GM23338 (cell line): ENCODE measurements at regions not wholly inside any gene's neighbourhood (a gene's known extent, or its start where the extent isn't known, plus 50 kb on each side); places are given as distances from the start of the nearest gene placed in this dataset.
A peak's percentile ranks its signal among the peaks of the same experiment; 100 is the strongest.

ENCODE experiments used
- ATAC-seq: fragments of 200-7000 bp; cut with Tn5 transposase; 3 replicates; pipeline ENCODE4 v1.9.1; 2020
- DNase-seq: peaks from one replicate; pipeline ENCODE4 v3.0.0-alpha.2; 2015; ENCODE audit warnings: low spot score
- H2AFZ ChIP-seq: fragments of 200-600 bp; sonication (generic); 2 replicates; pipeline ENCODE4 v1.8.0; 2016; ENCODE audit warnings: antibody characterized with exemption, mild to moderate bottlenecking, moderate library complexity
- H3F3A ChIP-seq: fragments of 200-600 bp; sonication (generic); replicated peaks from 2 replicates; pipeline ENCODE4 v1.8.0; 2017; ENCODE audit warnings: antibody characterized with exemption, mixed run types, low read depth
- H3K27ac ChIP-seq: fragments of 200-600 bp; sonication (generic); 2 replicates; pipeline ENCODE4 v1.6.1; 2016; ENCODE audit warnings: low read depth
- H3K27me3 ChIP-seq: fragments of 200-600 bp; sonication (generic); 2 replicates; pipeline ENCODE4 v1.8.0; 2016; ENCODE audit warnings: mild to moderate bottlenecking, mixed run types, moderate library complexity; ENCODE audit not compliant: insufficient read depth
- H3K36me3 ChIP-seq: fragments of 200-600 bp; sonication (generic); 2 replicates; pipeline ENCODE4 v1.8.0; 2016; ENCODE audit warnings: mild to moderate bottlenecking; ENCODE audit not compliant: insufficient read depth
- H3K4me1 ChIP-seq: fragments of 200-600 bp; sonication (generic); 2 replicates; pipeline ENCODE4 v1.8.0; 2016; ENCODE audit warnings: mild to moderate bottlenecking, moderate library complexity; ENCODE audit not compliant: insufficient read depth
- H3K4me2 ChIP-seq: fragments of 200-600 bp; sonication (generic); 2 replicates; pipeline ENCODE4 v1.7.1; 2017; ENCODE audit warnings: mixed run types
- H3K4me3 ChIP-seq: fragments of 200-600 bp; sonication (generic); 2 replicates; pipeline ENCODE4 v1.6.1; 2016; ENCODE audit warnings: mixed run types
- H3K79me2 ChIP-seq: fragments of 200-600 bp; sonication (generic); replicated peaks from 2 replicates; pipeline ENCODE4 v1.8.0; 2017; ENCODE audit warnings: mild to moderate bottlenecking; ENCODE audit not compliant: insufficient read depth
- H3K9me2 ChIP-seq: fragments of 200-600 bp; sonication (generic); 2 replicates; pipeline ENCODE4 v1.8.0; 2017; ENCODE audit not compliant: insufficient read depth
- H4K20me1 ChIP-seq: fragments of 200-600 bp; sonication (generic); replicated peaks from 2 replicates; pipeline ENCODE4 v1.8.0; 2017; ENCODE audit warnings: mild to moderate bottlenecking; ENCODE audit not compliant: insufficient read depth
- H3K27ac Mint-ChIP-seq: 2 replicates; pipeline ENCODE4 v1.8.0; 2020; ENCODE audit warnings: inconsistent platforms, mild to moderate bottlenecking, moderate library complexity, mixed read lengths
- H3K27me3 Mint-ChIP-seq: 3 replicates; pipeline ENCODE4 v1.8.0; 2022; ENCODE audit warnings: low read depth, mild to moderate bottlenecking, moderate library complexity, mixed read lengths, inconsistent platforms; ENCODE audit not compliant: insufficient read depth, poor library complexity
- H3K36me3 Mint-ChIP-seq: 3 replicates; pipeline ENCODE4 v1.8.0; 2021; ENCODE audit warnings: low read depth, mild to moderate bottlenecking, inconsistent platforms, moderate library complexity, mixed read lengths
- H3K4me1 Mint-ChIP-seq: 3 replicates; pipeline ENCODE4 v1.8.0; 2020; ENCODE audit warnings: mild to moderate bottlenecking, inconsistent platforms, mixed read lengths
- H3K4me3 Mint-ChIP-seq: 3 replicates; pipeline ENCODE4 v1.8.0; 2021; ENCODE audit warnings: moderate library complexity, mild to moderate bottlenecking, inconsistent platforms, mixed read lengths
- H3K9me3 Mint-ChIP-seq: 3 replicates; pipeline ENCODE4 v1.8.0; 2020; ENCODE audit warnings: moderate library complexity, mild to moderate bottlenecking, inconsistent platforms, mixed read lengths
- CREB1 ChIP-seq: fragments of 250-450 bp; sonication (Bioruptor Pico); IDR thresholded peaks from 2 replicates; pipeline ENCODE4 v1.5.0; 2020; ENCODE audit warnings: low read depth, mild to moderate bottlenecking, moderate library complexity
- ETS1 ChIP-seq: IDR thresholded peaks from 2 replicates; pipeline ENCODE4 v1.6.1; 2016; ENCODE audit warnings: antibody characterized with exemption
- EZH2 ChIP-seq: fragments of 200-600 bp; sonication (generic); IDR thresholded peaks from one replicate; pipeline ENCODE4 v1.8.0; 2017; ENCODE audit warnings: antibody characterized with exemption, mild to moderate bottlenecking, low read depth; ENCODE audit not compliant: unreplicated experiment
- EZH2phosphoT487 ChIP-seq: fragments of 200-600 bp; sonication (generic); IDR thresholded peaks from one replicate; pipeline ENCODE4 v1.8.1; 2018; ENCODE audit warnings: antibody characterized with exemption; ENCODE audit not compliant: unreplicated experiment
- JUNB ChIP-seq: IDR thresholded peaks from one replicate; pipeline ENCODE4 v1.6.1; 2016; ENCODE audit warnings: antibody characterized with exemption; ENCODE audit not compliant: unreplicated experiment
- NANOG ChIP-seq: IDR thresholded peaks from 2 replicates; pipeline ENCODE4 v1.6.1; 2016; ENCODE audit warnings: antibody characterized with exemption, borderline replicate concordance
- POLR2AphosphoS5 ChIP-seq: IDR thresholded peaks from 2 replicates; pipeline ENCODE4 v1.6.1; 2016; ENCODE audit warnings: antibody characterized with exemption, low read depth
- STAT1 ChIP-seq: IDR thresholded peaks from one replicate; pipeline ENCODE4 v1.6.1; 2016; ENCODE audit warnings: antibody characterized with exemption; ENCODE audit not compliant: unreplicated experiment
- ZNF114 ChIP-seq: fragments of 250-450 bp; sonication (Bioruptor Pico); IDR thresholded peaks from 2 replicates; pipeline ENCODE4 v1.5.0; 2020; ENCODE audit warnings: mild to moderate bottlenecking, moderate library complexity
- ZNF331 ChIP-seq: fragments of 250-450 bp; sonication (Bioruptor Pico); IDR thresholded peaks from 2 replicates; pipeline ENCODE4 v1.5.0; 2020; ENCODE audit warnings: low read depth, mild to moderate bottlenecking, moderate library complexity
- ZNF462 ChIP-seq: fragments of 250-450 bp; sonication (Bioruptor Pico); IDR thresholded peaks from 2 replicates; pipeline ENCODE4 v1.5.0; 2020; ENCODE audit warnings: mild to moderate bottlenecking, moderate library complexity
- TF ChIP-seq, protein P1 (sequence below): IDR thresholded peaks from one replicate; pipeline ENCODE4 v1.6.1; 2018; ENCODE audit warnings: antibody characterized with exemption; ENCODE audit not compliant: unreplicated experiment
- TF ChIP-seq, protein P2 (sequence below), 2 experiments: fragments of 200-600 bp in 1 of 2; sonication (generic) in 1 of 2; conservative IDR thresholded peaks; 2 replicates each; pipeline versions ENCODE4 v1.5.1 to v1.6.1; 2016 to 2017; ENCODE audit warnings: antibody characterized with exemption in 2 of 2, low read depth in 2 of 2, mild to moderate bottlenecking in 2 of 2, moderate library complexity in 1 of 2

GRCh38 chr2:7780321-7780720 is 863.1 kb downstream of the RNF144A start:
- Histone ChIP-seq H4K20me1 (no peaks in the 10 kb centered on the region), H3K4me1 (no peaks in the 10 kb centered on the region), H3F3A (no peaks in the 10 kb centered on the region), H3K4me2 (no peak overlapping the region), H3K27ac (no peak overlapping the region), H2AFZ (peak overlapping the region; percentile 64; the same call in 1 of the 2 replicates), H3K27me3 (no peaks in the 10 kb centered on the region), H3K9me2 (peaks cover 17% of the 10 kb centered on the region; the same call in 1 of the 2 replicates), H3K36me3 (no peaks in the 10 kb centered on the region), H3K79me2 (no peaks in the 10 kb centered on the region), H3K4me3 (no peak overlapping the region)
- DNase-seq (no peak), ATAC-seq (no peak)
- TF ChIP-seq POLR2AphosphoS5 (no peak), CREB1 (CRISPR knock-in tag) (no peak), EZH2phosphoT487 (no peak), NANOG (no peak), ETS1 (no peak), ZNF114 (CRISPR knock-in tag) (no peak), EZH2 (no peak), ZNF331 (no peak), STAT1 (no peak), ZNF462 (CRISPR knock-in tag) (no peak), JUNB (no peak)
- TF ChIP-seq, protein P1, sequence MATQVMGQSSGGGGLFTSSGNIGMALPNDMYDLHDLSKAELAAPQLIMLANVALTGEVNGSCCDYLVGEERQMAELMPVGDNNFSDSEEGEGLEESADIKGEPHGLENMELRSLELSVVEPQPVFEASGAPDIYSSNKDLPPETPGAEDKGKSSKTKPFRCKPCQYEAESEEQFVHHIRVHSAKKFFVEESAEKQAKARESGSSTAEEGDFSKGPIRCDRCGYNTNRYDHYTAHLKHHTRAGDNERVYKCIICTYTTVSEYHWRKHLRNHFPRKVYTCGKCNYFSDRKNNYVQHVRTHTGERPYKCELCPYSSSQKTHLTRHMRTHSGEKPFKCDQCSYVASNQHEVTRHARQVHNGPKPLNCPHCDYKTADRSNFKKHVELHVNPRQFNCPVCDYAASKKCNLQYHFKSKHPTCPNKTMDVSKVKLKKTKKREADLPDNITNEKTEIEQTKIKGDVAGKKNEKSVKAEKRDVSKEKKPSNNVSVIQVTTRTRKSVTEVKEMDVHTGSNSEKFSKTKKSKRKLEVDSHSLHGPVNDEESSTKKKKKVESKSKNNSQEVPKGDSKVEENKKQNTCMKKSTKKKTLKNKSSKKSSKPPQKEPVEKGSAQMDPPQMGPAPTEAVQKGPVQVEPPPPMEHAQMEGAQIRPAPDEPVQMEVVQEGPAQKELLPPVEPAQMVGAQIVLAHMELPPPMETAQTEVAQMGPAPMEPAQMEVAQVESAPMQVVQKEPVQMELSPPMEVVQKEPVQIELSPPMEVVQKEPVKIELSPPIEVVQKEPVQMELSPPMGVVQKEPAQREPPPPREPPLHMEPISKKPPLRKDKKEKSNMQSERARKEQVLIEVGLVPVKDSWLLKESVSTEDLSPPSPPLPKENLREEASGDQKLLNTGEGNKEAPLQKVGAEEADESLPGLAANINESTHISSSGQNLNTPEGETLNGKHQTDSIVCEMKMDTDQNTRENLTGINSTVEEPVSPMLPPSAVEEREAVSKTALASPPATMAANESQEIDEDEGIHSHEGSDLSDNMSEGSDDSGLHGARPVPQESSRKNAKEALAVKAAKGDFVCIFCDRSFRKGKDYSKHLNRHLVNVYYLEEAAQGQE, result no peak
- TF ChIP-seq, protein P2, sequence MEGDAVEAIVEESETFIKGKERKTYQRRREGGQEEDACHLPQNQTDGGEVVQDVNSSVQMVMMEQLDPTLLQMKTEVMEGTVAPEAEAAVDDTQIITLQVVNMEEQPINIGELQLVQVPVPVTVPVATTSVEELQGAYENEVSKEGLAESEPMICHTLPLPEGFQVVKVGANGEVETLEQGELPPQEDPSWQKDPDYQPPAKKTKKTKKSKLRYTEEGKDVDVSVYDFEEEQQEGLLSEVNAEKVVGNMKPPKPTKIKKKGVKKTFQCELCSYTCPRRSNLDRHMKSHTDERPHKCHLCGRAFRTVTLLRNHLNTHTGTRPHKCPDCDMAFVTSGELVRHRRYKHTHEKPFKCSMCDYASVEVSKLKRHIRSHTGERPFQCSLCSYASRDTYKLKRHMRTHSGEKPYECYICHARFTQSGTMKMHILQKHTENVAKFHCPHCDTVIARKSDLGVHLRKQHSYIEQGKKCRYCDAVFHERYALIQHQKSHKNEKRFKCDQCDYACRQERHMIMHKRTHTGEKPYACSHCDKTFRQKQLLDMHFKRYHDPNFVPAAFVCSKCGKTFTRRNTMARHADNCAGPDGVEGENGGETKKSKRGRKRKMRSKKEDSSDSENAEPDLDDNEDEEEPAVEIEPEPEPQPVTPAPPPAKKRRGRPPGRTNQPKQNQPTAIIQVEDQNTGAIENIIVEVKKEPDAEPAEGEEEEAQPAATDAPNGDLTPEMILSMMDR (conservative IDR thresholded peaks at IDR 0.05; ENCODE audit: low read depth in 2 of 2), result no peak
- H3K27me3 Mint-ChIP-seq, result peaks cover 4% of the 10 kb centered on the region
- H3K4me1 Mint-ChIP-seq, result no peaks in the 10 kb centered on the region
- no peaks in the 10 kb centered on the region; the same call in 2 of the 3 replicates for H3K9me3 Mint-ChIP-seq
- no peak overlapping the region for H3K4me3 Mint-ChIP-seq
- 0 out of 2 replicates have a peak overlapping the region, but pooled peaks have one; percentile 3 for H3K27ac Mint-ChIP-seq
- no peaks in the 10 kb centered on the region; the same call in 2 of the 3 replicates for H3K36me3 Mint-ChIP-seq
